GM12878 (cell line): ENCODE measurements at regions not wholly inside any gene's neighbourhood (a gene's known extent, or its start where the extent isn't known, plus 50 kb on each side); places are given as distances from the start of the nearest gene placed in this dataset.
"Not testable (repeated sequence)": the region's sequence is repeated elsewhere in the genome, so short reads cannot be mapped to it uniquely, and the experiment has no call there.

ENCODE experiments used
- E4F1 ChIP-seq: fragments of 450-650 bp; IDR thresholded peaks from 2 replicates; pipeline ENCODE4 v1.6.1; 2018; ENCODE audit warnings: borderline replicate concordance, mild to moderate bottlenecking; ENCODE audit not compliant: partially characterized antibody
- ESRRA ChIP-seq: IDR thresholded peaks from 2 replicates; pipeline ENCODE4 v1.6.1; 2012; ENCODE audit warnings: mild to moderate bottlenecking, low read length, improper control_type of control experiment
- GABPA ChIP-seq: IDR thresholded peaks from 2 replicates; pipeline ENCODE4 v1.6.1; 2014; ENCODE audit warnings: antibody characterized with exemption, low read depth, mild to moderate bottlenecking, inconsistent platforms
- MYC ChIP-seq: IDR thresholded peaks from 2 replicates; pipeline ENCODE4 v1.6.1; 2011; ENCODE audit warnings: mild to moderate bottlenecking, low read length, moderate library complexity, inconsistent platforms; ENCODE audit not compliant: insufficient read depth, insufficient replicate concordance, insufficient read length, severe bottlenecking
- PBX3 ChIP-seq: IDR thresholded peaks from 2 replicates; pipeline ENCODE4 v1.6.1; 2011; ENCODE audit warnings: mild to moderate bottlenecking, low read depth, low read length, moderate library complexity; ENCODE audit not compliant: insufficient replicate concordance
- POLR2A ChIP-seq: IDR thresholded peaks from 2 replicates; pipeline ENCODE4 v1.6.1; 2011; ENCODE audit warnings: low read depth, mild to moderate bottlenecking, low read length
- TBL1XR1 ChIP-seq: IDR thresholded peaks from 2 replicates; pipeline ENCODE4 v1.6.1; 2012; ENCODE audit warnings: low read depth, low read length, improper control_type of control experiment
- ZBTB11 ChIP-seq: fragments of 450-650 bp; formaldehyde crosslinking; IDR thresholded peaks from 2 replicates; pipeline ENCODE4 v1.5.0; 2022; ENCODE audit warnings: mild to moderate bottlenecking, missing genetic modification characterization
- ZNF24 ChIP-seq: fragments of 450-650 bp; IDR thresholded peaks from 2 replicates; pipeline ENCODE4 v1.6.1; 2017; ENCODE audit warnings: antibody characterized with exemption, mild to moderate bottlenecking
- TF ChIP-seq, protein P1 (sequence below), 3 experiments: IDR thresholded peaks in 2 of 3; conservative IDR thresholded peaks in 1 of 3; 2 replicates each; pipeline ENCODE4 v1.5.1; 2011; ENCODE audit warnings: low read depth in 3 of 3, low read length in 3 of 3, mild to moderate bottlenecking in 3 of 3, control low read depth in 2 of 3, moderate library complexity in 2 of 3, inconsistent platforms in 1 of 3, mixed read lengths in 1 of 3; ENCODE audit not compliant: control insufficient read depth in 2 of 3, insufficient read depth in 1 of 3; ENCODE audit errors: extremely low read depth in 1 of 3

GRCh38 chr9:21727411-21727810, 75.0 kb upstream of the MTAP start:
- not testable (repeated sequence) for TF ChIP-seq MYC; POLR2A; PBX3; GABPA; E4F1; ESRRA; ZNF24; TBL1XR1; ZBTB11 (CRISPR knock-in tag)
- TF ChIP-seq, protein P1, sequence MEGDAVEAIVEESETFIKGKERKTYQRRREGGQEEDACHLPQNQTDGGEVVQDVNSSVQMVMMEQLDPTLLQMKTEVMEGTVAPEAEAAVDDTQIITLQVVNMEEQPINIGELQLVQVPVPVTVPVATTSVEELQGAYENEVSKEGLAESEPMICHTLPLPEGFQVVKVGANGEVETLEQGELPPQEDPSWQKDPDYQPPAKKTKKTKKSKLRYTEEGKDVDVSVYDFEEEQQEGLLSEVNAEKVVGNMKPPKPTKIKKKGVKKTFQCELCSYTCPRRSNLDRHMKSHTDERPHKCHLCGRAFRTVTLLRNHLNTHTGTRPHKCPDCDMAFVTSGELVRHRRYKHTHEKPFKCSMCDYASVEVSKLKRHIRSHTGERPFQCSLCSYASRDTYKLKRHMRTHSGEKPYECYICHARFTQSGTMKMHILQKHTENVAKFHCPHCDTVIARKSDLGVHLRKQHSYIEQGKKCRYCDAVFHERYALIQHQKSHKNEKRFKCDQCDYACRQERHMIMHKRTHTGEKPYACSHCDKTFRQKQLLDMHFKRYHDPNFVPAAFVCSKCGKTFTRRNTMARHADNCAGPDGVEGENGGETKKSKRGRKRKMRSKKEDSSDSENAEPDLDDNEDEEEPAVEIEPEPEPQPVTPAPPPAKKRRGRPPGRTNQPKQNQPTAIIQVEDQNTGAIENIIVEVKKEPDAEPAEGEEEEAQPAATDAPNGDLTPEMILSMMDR (IDR thresholded peaks at IDR 0.05 in 2 of 3, conservative IDR thresholded peaks at IDR 0.05 in 1 of 3; ENCODE audit: control insufficient read depth in 2 of 3, extremely low read depth in 1 of 3, insufficient read depth in 1 of 3, low read depth in 3 of 3, low read length in 3 of 3): not testable (repeated sequence)
